SK-N-SH treated with all-trans-retinoic acid at 6 μM for 48 hours (cell line): ENCODE measurements at regions not wholly inside any gene's neighbourhood (a gene's known extent, or its start where the extent isn't known, plus 50 kb on each side); places are given as distances from the start of the nearest gene placed in this dataset.

Experiments
- ATAC-seq: fragments of 200-7000 bp; cut with Tn5 transposase; 3 replicates; pipeline ENCODE4 v1.9.1; 2020; ENCODE audit warnings: mild to moderate bottlenecking, moderate library complexity
- BACH2 ChIP-seq: fragments of 250-450 bp; sonication (Bioruptor Pico); IDR thresholded peaks from 2 replicates; pipeline ENCODE4 v1.9.0; 2021; ENCODE audit warnings: mild to moderate bottlenecking, borderline replicate concordance
- CSDC2 ChIP-seq: fragments of 250-450 bp; sonication (Bioruptor Pico); IDR thresholded peaks from 2 replicates; pipeline ENCODE4 v1.5.0; 2020; ENCODE audit warnings: mild to moderate bottlenecking, moderate library complexity
- ESRRG ChIP-seq: fragments of 250-450 bp; sonication (Bioruptor Pico); IDR thresholded peaks from 2 replicates; pipeline ENCODE4 v1.6.1; 2021; ENCODE audit warnings: mild to moderate bottlenecking
- GLIS3 ChIP-seq: fragments of 250-450 bp; sonication (Bioruptor Pico); IDR thresholded peaks from 2 replicates; pipeline ENCODE4 v1.5.0; 2020; ENCODE audit warnings: mild to moderate bottlenecking, moderate library complexity
- PPARA ChIP-seq: fragments of 250-450 bp; sonication (Bioruptor Pico); IDR thresholded peaks from 2 replicates; pipeline ENCODE4 v1.5.0; 2020; ENCODE audit warnings: mild to moderate bottlenecking, borderline replicate concordance
- RARB ChIP-seq: fragments of 250-450 bp; sonication (Bioruptor Pico); IDR thresholded peaks from 2 replicates; pipeline ENCODE4 v1.8.0; 2021; ENCODE audit warnings: mild to moderate bottlenecking, moderate library complexity
- SNAI2 ChIP-seq: fragments of 250-450 bp; sonication (Bioruptor Pico); IDR thresholded peaks from 2 replicates; pipeline ENCODE4 v1.5.0; 2020; ENCODE audit warnings: mild to moderate bottlenecking, moderate library complexity
- TCF4 ChIP-seq: fragments of 250-450 bp; sonication (Bioruptor Pico); IDR thresholded peaks from 2 replicates; pipeline ENCODE4 v1.8.0; 2021; ENCODE audit warnings: mild to moderate bottlenecking, moderate library complexity, borderline replicate concordance
- TOX ChIP-seq: fragments of 250-450 bp; sonication (Bioruptor Pico); IDR thresholded peaks from 2 replicates; pipeline ENCODE4 v1.8.0; 2021; ENCODE audit warnings: mild to moderate bottlenecking, moderate library complexity, borderline replicate concordance
- ZFP3 ChIP-seq: fragments of 250-450 bp; sonication (Bioruptor Pico); IDR thresholded peaks from 2 replicates; pipeline ENCODE4 v1.5.0; 2020; ENCODE audit warnings: mild to moderate bottlenecking, moderate library complexity
- ZNF565 ChIP-seq: fragments of 450-650 bp; formaldehyde crosslinking; conservative IDR thresholded peaks from 2 replicates; pipeline ENCODE4 v1.5.0; 2020; ENCODE audit warnings: low read depth, mild to moderate bottlenecking, moderate library complexity
- ZNF8 ChIP-seq: fragments of 450-650 bp; formaldehyde crosslinking; IDR thresholded peaks from 2 replicates; pipeline ENCODE4 v1.5.0; 2020; ENCODE audit warnings: mild to moderate bottlenecking, moderate library complexity
- TF ChIP-seq, protein P1 (sequence below): fragments of 250-450 bp; sonication (Bioruptor Pico); IDR thresholded peaks from 2 replicates; pipeline ENCODE4 v1.8.0; 2021; ENCODE audit warnings: low read depth, mild to moderate bottlenecking, moderate library complexity, borderline replicate concordance
- TF ChIP-seq, protein P2 (sequence below): fragments of 250-450 bp; sonication (Bioruptor Pico); IDR thresholded peaks from 2 replicates; pipeline ENCODE4 v1.5.0; 2020; ENCODE audit warnings: mild to moderate bottlenecking, moderate library complexity
- TF ChIP-seq, protein P3 (sequence below): fragments of 250-450 bp; sonication (Bioruptor Pico); IDR thresholded peaks from 2 replicates; pipeline ENCODE4 v1.5.1; 2021; ENCODE audit warnings: mild to moderate bottlenecking, moderate library complexity
- TF ChIP-seq, protein P4 (sequence below): fragments of 250-450 bp; sonication (Bioruptor Pico); IDR thresholded peaks from 2 replicates; pipeline ENCODE4 v1.5.1; 2020; ENCODE audit warnings: low read depth, mild to moderate bottlenecking, moderate library complexity
- TF ChIP-seq, protein P5 (sequence below): fragments of 250-450 bp; sonication (Bioruptor Pico); IDR thresholded peaks from 2 replicates; pipeline ENCODE4 v1.8.0; 2020; ENCODE audit warnings: mild to moderate bottlenecking, moderate library complexity, borderline replicate concordance

DNA sequence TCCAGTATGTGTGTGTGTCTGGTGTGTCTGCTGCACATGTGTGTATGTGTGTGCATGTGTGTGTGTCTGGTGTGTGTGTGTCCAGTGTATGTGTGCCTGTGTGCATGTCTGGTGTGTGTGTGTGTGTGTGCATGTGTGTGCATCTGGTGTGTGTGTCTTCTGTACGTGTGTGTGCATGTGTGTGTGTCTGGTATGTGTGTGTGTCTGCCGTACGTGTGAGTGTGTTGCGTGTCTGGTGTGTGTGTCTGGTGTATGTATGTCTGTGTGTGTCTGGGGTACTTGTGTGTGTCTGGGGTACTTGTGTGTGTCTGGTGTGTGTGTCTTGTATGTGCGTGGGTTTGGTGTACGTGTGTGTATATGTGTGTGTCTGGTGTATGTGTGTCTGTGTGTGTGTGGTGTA, 289.1 kb upstream of the SHH start:
- no peak for TF ChIP-seq GLIS3 (CRISPR knock-in tag)
- no peak for TF ChIP-seq TCF4 (CRISPR knock-in tag)
- no peak for TF ChIP-seq PPARA (CRISPR knock-in tag)
- TF ChIP-seq ZNF8 = no peak
- TF ChIP-seq, protein P1, sequence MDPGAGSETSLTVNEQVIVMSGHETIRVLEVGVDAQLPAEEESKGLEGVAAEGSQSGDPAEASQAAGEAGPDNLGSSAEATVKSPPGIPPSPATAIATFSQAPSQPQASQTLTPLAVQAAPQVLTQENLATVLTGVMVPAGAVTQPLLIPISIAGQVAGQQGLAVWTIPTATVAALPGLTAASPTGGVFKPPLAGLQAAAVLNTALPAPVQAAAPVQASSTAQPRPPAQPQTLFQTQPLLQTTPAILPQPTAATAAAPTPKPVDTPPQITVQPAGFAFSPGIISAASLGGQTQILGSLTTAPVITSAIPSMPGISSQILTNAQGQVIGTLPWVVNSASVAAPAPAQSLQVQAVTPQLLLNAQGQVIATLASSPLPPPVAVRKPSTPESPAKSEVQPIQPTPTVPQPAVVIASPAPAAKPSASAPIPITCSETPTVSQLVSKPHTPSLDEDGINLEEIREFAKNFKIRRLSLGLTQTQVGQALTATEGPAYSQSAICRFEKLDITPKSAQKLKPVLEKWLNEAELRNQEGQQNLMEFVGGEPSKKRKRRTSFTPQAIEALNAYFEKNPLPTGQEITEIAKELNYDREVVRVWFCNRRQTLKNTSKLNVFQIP (CRISPR knock-in tag) = no peak
- no peak for TF ChIP-seq ZNF565 (CRISPR knock-in tag)
- no peak for ATAC-seq

DNA sequence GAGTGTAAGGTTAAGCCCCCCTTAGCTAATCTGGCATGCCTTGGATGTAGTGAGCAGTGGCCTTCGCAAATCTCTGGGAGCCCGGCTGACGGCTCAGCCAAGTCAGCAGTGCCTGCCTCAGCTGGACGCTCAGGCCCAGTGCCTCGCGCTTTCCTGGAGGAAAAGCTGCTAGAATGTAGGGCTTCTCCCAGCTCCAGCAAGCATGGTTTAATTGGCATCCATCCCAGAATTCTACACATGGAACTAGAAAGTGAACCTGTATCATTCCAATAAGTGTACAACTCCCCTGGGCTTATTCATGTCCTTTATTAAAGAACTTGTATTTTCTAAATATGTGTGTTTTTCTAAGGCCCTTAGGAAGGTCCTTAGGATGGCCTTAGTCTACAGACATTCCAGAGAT, 287.8 kb upstream of the SHH start:
- TF ChIP-seq SNAI2 (CRISPR knock-in tag) = no peak
- TF ChIP-seq, protein P2, sequence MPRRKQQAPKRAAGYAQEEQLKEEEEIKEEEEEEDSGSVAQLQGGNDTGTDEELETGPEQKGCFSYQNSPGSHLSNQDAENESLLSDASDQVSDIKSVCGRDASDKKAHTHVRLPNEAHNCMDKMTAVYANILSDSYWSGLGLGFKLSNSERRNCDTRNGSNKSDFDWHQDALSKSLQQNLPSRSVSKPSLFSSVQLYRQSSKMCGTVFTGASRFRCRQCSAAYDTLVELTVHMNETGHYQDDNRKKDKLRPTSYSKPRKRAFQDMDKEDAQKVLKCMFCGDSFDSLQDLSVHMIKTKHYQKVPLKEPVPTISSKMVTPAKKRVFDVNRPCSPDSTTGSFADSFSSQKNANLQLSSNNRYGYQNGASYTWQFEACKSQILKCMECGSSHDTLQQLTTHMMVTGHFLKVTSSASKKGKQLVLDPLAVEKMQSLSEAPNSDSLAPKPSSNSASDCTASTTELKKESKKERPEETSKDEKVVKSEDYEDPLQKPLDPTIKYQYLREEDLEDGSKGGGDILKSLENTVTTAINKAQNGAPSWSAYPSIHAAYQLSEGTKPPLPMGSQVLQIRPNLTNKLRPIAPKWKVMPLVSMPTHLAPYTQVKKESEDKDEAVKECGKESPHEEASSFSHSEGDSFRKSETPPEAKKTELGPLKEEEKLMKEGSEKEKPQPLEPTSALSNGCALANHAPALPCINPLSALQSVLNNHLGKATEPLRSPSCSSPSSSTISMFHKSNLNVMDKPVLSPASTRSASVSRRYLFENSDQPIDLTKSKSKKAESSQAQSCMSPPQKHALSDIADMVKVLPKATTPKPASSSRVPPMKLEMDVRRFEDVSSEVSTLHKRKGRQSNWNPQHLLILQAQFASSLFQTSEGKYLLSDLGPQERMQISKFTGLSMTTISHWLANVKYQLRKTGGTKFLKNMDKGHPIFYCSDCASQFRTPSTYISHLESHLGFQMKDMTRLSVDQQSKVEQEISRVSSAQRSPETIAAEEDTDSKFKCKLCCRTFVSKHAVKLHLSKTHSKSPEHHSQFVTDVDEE (CRISPR knock-in tag) = no peak
- TF ChIP-seq, all 23 proteins: peak for 0
- no peak for ATAC-seq

DNA sequence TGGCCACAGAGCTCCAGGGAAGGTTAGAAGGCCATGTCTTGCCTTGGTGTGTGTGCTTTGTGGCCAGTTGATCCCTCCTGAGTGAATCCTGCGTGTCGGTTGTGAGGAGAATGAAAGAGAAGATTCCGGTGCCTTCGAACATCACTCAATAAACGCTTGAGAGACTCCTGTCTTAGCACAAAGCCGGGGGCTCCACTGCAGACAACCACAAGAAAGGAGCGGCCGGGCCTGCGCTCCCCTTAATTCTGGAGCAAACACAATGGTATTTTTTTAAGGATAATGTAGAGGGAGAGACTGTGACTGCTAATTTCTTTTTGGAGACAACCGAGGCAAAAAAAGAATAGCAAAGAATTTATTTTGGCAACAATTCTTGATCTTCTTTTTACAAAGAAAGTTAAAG, 286.8 kb upstream of the SHH start:
- TF ChIP-seq, protein P1 (CRISPR knock-in tag) = no peak
- TF ChIP-seq, protein P3, sequence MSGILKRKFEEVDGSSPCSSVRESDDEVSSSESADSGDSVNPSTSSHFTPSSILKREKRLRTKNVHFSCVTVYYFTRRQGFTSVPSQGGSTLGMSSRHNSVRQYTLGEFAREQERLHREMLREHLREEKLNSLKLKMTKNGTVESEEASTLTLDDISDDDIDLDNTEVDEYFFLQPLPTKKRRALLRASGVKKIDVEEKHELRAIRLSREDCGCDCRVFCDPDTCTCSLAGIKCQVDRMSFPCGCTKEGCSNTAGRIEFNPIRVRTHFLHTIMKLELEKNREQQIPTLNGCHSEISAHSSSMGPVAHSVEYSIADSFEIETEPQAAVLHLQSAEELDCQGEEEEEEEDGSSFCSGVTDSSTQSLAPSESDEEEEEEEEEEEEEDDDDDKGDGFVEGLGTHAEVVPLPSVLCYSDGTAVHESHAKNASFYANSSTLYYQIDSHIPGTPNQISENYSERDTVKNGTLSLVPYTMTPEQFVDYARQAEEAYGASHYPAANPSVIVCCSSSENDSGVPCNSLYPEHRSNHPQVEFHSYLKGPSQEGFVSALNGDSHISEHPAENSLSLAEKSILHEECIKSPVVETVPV = no peak
- TF ChIP-seq SNAI2 (CRISPR knock-in tag) (no peak), ZFP3 (no peak), ESRRG (no peak), CSDC2 (CRISPR knock-in tag) (no peak), RARB (no peak), GLIS3 (CRISPR knock-in tag) (no peak), TCF4 (CRISPR knock-in tag) (no peak), BACH2 (no peak)
- TF ChIP-seq, protein P4, sequence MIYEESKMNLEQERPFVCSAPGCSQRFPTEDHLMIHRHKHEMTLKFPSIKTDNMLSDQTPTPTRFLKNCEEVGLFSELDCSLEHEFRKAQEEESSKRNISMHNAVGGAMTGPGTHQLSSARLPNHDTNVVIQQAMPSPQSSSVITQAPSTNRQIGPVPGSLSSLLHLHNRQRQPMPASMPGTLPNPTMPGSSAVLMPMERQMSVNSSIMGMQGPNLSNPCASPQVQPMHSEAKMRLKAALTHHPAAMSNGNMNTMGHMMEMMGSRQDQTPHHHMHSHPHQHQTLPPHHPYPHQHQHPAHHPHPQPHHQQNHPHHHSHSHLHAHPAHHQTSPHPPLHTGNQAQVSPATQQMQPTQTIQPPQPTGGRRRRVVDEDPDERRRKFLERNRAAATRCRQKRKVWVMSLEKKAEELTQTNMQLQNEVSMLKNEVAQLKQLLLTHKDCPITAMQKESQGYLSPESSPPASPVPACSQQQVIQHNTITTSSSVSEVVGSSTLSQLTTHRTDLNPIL (CRISPR knock-in tag) = no peak
- TF ChIP-seq, protein P5, sequence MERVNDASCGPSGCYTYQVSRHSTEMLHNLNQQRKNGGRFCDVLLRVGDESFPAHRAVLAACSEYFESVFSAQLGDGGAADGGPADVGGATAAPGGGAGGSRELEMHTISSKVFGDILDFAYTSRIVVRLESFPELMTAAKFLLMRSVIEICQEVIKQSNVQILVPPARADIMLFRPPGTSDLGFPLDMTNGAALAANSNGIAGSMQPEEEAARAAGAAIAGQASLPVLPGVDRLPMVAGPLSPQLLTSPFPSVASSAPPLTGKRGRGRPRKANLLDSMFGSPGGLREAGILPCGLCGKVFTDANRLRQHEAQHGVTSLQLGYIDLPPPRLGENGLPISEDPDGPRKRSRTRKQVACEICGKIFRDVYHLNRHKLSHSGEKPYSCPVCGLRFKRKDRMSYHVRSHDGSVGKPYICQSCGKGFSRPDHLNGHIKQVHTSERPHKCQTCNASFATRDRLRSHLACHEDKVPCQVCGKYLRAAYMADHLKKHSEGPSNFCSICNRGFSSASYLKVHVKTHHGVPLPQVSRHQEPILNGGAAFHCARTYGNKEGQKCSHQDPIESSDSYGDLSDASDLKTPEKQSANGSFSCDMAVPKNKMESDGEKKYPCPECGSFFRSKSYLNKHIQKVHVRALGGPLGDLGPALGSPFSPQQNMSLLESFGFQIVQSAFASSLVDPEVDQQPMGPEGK = no peak
- no peak for ATAC-seq

DNA sequence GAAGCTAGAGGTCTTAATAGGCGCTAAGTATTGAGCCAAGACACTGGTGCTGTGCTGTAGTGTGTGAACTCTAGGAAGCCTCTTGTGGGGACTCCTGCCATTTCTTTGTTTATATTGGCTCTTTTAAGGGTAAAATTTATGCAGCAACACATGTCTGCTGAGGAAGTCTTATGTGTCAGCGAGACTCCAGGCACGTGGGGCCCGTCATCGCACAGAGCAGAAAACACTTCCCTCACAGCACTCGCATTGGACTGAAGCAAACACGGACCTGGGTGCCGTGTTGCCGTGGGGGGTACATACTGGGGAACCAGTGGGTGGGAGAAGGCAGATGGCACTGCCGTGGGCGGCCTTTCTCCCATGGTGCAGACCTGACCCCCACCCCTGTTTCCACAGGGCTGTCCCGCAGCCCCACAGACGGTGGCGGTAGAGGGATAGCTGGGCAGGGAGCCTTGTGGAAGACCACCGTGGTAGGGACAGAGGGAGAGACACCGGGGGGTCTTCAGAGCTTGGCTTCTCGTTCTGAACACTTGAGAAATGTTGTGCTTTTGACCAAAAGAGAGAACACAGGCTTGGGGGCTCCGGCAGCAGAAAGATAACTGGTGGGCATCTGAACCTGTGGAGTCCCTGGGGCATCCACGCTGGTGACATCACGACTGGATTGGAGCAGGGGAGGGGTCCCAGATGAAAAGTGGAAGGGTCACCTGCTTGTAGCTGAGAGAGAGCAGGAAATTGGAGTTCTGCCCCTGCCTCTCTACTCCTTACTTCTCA, 284.7 kb upstream of the SHH start:
- ATAC-seq = no peak
- TF ChIP-seq ESRRG (no peak), GLIS3 (CRISPR knock-in tag) (no peak), CSDC2 (CRISPR knock-in tag) (no peak), ZNF8 (no peak), TOX (CRISPR knock-in tag) (no peak)
- TF ChIP-seq, protein P5 = no peak
- TF ChIP-seq, protein P2 (CRISPR knock-in tag) = no peak
